Gastrocnemius medialis (tissue), 4 donors: ENCODE measurements at regions not wholly inside any gene's neighbourhood (a gene's known extent, or its start where the extent isn't known, plus 50 kb on each side); places are given as distances from the start of the nearest gene placed in this dataset.

ENCODE experiments used
- POLR2A ChIP-seq, 2 donors: fragments of 450-650 bp; IDR thresholded peaks; one replicate each; pipeline ENCODE4 v1.6.1; 2017; ENCODE audit warnings: antibody characterized with exemption in 2 of 2, mild to moderate bottlenecking in 2 of 2, moderate library complexity in 2 of 2
- TF ChIP-seq, protein P1 (sequence below), 5 experiments: fragments of 450-650 bp in 3 of 5; fragments of 200-600 bp in 2 of 5; sonication (generic) in 2 of 5; IDR thresholded peaks in 4 of 5; conservative IDR thresholded peaks in 1 of 5; 1 replicate in 4 of 5; 2 replicates in 1 of 5; pipeline ENCODE4 v1.5.1; 2016 to 2019; ENCODE audit warnings: antibody characterized with exemption in 5 of 5, mild to moderate bottlenecking in 3 of 5, moderate library complexity in 3 of 5

DNA sequence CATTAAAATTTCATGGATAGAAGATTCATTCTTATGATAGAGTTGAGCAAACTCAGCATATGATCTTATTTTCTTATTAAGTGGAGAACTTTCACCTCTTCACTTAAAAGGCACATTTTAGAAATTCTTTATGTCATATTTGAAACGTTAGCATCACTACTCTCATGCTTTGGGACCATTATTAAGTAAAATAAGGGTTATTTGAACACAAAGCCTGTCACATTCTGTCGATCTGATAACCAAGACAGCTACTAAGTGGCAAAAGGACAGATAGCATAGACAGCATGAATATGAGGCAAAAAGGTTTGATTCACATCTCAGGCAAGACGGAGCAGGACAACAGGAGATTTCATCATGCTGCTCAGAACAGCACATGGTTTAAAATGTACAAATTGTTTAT is 247.6 kb upstream of the ANO3 start:
- TF ChIP-seq, protein P1, sequence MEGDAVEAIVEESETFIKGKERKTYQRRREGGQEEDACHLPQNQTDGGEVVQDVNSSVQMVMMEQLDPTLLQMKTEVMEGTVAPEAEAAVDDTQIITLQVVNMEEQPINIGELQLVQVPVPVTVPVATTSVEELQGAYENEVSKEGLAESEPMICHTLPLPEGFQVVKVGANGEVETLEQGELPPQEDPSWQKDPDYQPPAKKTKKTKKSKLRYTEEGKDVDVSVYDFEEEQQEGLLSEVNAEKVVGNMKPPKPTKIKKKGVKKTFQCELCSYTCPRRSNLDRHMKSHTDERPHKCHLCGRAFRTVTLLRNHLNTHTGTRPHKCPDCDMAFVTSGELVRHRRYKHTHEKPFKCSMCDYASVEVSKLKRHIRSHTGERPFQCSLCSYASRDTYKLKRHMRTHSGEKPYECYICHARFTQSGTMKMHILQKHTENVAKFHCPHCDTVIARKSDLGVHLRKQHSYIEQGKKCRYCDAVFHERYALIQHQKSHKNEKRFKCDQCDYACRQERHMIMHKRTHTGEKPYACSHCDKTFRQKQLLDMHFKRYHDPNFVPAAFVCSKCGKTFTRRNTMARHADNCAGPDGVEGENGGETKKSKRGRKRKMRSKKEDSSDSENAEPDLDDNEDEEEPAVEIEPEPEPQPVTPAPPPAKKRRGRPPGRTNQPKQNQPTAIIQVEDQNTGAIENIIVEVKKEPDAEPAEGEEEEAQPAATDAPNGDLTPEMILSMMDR (IDR thresholded peaks at IDR 0.05 in 4 of 5, conservative IDR thresholded peaks at IDR 0.05 in 1 of 5): no peak
- TF ChIP-seq POLR2A (IDR thresholded peaks at IDR 0.05): no peak
